ENCODE measurements at regions not wholly inside any gene's neighbourhood (a gene's known extent, or its start where the extent isn't known, plus 50 kb on each side); places are given as distances from the start of the nearest gene placed in this dataset.

DNA sequence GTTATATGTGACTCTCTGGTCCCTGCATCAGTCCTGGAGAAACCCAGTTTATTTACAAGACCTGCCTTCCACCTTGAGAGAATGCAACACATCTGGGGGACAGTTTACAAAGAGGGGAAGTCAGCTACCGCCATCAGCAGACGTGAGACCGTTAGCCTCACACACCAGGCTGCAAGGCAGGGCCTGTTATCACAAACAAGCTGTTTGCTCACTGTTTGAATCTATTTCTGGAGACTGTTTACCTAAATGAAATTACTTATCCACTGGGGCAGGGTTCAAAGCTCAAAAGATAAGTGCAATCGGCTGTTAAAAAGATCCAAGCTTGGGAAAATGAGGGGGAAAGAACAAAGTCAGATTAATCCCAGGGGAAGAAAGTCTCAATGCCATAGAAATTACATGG, 134.4 kb downstream of the ZNF281 start (continued):
- TF ChIP-seq FOXA3 (CRISPR knock-in tag; conservative IDR thresholded peaks at IDR 0.05 in 1 of 2, IDR thresholded peaks at IDR 0.05 in 1 of 2) = peak in 1 of 2 experiments; percentile 80; a peak in 2 of 4 replicates
- no peak for TF ChIP-seq MYNN (IDR thresholded peaks at IDR 0.05)
- TF ChIP-seq MYNN (CRISPR knock-in tag; IDR thresholded peaks at IDR 0.05) = no peak
- no peak for TF ChIP-seq FOXJ2 (tag; IDR thresholded peaks at IDR 0.05)
- TF ChIP-seq SIN3A (IDR thresholded peaks at IDR 0.05; ENCODE audit: borderline replicate concordance in 2 of 2, control insufficient read depth in 1 of 2, low read depth in 2 of 2, low read length in 2 of 2) = no peak
- TF ChIP-seq DACH1 (IDR thresholded peaks at IDR 0.05; ENCODE audit: partially characterized antibody) = no peak
- TF ChIP-seq, protein P1, sequence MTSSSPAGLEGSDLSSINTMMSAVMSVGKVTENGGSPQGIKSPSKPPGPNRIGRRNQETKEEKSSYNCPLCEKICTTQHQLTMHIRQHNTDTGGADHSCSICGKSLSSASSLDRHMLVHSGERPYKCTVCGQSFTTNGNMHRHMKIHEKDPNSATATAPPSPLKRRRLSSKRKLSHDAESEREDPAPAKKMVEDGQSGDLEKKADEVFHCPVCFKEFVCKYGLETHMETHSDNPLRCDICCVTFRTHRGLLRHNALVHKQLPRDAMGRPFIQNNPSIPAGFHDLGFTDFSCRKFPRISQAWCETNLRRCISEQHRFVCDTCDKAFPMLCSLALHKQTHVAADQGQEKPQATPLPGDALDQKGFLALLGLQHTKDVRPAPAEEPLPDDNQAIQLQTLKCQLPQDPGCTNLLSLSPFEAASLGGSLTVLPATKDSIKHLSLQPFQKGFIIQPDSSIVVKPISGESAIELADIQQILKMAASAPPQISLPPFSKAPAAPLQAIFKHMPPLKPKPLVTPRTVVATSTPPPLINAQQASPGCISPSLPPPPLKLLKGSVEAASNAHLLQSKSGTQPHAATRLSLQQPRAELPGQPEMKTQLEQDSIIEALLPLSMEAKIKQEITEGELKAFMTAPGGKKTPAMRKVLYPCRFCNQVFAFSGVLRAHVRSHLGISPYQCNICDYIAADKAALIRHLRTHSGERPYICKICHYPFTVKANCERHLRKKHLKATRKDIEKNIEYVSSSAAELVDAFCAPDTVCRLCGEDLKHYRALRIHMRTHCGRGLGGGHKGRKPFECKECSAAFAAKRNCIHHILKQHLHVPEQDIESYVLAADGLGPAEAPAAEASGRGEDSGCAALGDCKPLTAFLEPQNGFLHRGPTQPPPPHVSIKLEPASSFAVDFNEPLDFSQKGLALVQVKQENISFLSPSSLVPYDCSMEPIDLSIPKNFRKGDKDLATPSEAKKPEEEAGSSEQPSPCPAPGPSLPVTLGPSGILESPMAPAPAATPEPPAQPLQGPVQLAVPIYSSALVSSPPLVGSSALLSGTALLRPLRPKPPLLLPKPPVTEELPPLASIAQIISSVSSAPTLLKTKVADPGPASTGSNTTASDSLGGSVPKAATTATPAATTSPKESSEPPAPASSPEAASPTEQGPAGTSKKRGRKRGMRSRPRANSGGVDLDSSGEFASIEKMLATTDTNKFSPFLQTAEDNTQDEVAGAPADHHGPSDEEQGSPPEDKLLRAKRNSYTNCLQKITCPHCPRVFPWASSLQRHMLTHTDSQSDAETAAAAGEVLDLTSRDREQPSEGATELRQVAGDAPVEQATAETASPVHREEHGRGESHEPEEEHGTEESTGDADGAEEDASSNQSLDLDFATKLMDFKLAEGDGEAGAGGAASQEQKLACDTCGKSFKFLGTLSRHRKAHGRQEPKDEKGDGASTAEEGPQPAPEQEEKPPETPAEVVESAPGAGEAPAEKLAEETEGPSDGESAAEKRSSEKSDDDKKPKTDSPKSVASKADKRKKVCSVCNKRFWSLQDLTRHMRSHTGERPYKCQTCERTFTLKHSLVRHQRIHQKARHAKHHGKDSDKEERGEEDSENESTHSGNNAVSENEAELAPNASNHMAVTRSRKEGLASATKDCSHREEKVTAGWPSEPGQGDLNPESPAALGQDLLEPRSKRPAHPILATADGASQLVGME (CRISPR knock-in tag; IDR thresholded peaks at IDR 0.05) = no peak
- TF ChIP-seq, protein P2, sequence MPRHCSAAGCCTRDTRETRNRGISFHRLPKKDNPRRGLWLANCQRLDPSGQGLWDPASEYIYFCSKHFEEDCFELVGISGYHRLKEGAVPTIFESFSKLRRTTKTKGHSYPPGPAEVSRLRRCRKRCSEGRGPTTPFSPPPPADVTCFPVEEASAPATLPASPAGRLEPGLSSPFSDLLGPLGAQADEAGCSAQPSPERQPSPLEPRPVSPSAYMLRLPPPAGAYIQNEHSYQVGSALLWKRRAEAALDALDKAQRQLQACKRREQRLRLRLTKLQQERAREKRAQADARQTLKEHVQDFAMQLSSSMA (CRISPR knock-in tag; IDR thresholded peaks at IDR 0.05) = no peak
- TF ChIP-seq, protein P3, sequence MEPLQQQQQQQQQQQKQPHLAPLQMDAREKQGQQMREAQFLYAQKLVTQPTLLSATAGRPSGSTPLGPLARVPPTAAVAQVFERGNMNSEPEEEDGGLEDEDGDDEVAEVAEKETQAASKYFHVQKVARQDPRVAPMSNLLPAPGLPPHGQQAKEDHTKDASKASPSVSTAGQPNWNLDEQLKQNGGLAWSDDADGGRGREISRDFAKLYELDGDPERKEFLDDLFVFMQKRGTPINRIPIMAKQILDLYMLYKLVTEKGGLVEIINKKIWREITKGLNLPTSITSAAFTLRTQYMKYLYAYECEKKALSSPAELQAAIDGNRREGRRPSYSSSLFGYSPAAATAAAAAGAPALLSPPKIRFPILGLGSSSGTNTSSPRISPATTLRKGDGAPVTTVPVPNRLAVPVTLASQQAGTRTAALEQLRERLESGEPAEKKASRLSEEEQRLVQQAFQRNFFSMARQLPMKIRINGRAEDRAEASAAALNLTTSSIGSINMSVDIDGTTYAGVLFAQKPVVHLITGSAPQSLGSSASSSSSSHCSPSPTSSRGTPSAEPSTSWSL (CRISPR knock-in tag; IDR thresholded peaks at IDR 0.05; ENCODE audit: borderline replicate concordance) = no peak
- 0 out of 2 replicates have a peak, but pooled peaks have one; percentile 6 for TF ChIP-seq CREM (IDR thresholded peaks at IDR 0.05; ENCODE audit: low read depth)
- no peak for TF ChIP-seq RAD51 (IDR thresholded peaks at IDR 0.05; ENCODE audit: borderline replicate concordance, low read depth)
- no peak for TF ChIP-seq RFX1 (IDR thresholded peaks at IDR 0.05)
- TF ChIP-seq, protein P4, sequence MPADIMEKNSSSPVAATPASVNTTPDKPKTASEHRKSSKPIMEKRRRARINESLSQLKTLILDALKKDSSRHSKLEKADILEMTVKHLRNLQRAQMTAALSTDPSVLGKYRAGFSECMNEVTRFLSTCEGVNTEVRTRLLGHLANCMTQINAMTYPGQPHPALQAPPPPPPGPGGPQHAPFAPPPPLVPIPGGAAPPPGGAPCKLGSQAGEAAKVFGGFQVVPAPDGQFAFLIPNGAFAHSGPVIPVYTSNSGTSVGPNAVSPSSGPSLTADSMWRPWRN (IDR thresholded peaks at IDR 0.05; ENCODE audit: low read depth) = peak; percentile 31; the same call in 1 of the 2 replicates
- TF ChIP-seq, protein P5, sequence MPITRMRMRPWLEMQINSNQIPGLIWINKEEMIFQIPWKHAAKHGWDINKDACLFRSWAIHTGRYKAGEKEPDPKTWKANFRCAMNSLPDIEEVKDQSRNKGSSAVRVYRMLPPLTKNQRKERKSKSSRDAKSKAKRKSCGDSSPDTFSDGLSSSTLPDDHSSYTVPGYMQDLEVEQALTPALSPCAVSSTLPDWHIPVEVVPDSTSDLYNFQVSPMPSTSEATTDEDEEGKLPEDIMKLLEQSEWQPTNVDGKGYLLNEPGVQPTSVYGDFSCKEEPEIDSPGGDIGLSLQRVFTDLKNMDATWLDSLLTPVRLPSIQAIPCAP (CRISPR knock-in tag; IDR thresholded peaks at IDR 0.05; ENCODE audit: borderline replicate concordance) = no peak
- TF ChIP-seq ATF1 (CRISPR knock-in tag; IDR thresholded peaks at IDR 0.05) = no peak
- TF ChIP-seq ATF1 (tag; IDR thresholded peaks at IDR 0.05) = no peak
- no peak for TF ChIP-seq HOXB6 (CRISPR knock-in tag; IDR thresholded peaks at IDR 0.05; ENCODE audit: borderline replicate concordance)
- no peak for TF ChIP-seq SETDB1 (IDR thresholded peaks at IDR 0.05; ENCODE audit: low read length)
- TF ChIP-seq, protein P6, sequence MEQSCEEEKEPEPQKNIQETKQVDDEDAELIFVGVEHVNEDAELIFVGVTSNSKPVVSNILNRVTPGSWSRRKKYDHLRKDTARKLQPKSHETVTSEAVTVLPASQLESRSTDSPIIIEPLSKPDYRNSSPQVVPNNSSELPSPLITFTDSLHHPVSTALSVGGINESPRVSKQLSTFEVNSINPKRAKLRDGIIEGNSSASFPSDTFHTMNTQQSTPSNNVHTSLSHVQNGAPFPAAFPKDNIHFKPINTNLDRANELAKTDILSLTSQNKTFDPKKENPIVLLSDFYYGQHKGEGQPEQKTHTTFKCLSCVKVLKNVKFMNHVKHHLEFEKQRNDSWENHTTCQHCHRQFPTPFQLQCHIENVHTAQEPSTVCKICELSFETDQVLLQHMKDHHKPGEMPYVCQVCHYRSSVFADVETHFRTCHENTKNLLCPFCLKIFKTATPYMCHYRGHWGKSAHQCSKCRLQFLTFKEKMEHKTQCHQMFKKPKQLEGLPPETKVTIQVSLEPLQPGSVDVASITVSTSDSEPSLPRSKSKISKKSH (CRISPR knock-in tag; IDR thresholded peaks at IDR 0.05) = no peak
